ENCODE measurements at regions not wholly inside any gene's neighbourhood (a gene's known extent, or its start where the extent isn't known, plus 50 kb on each side); places are given as distances from the start of the nearest gene placed in this dataset.

DNA sequence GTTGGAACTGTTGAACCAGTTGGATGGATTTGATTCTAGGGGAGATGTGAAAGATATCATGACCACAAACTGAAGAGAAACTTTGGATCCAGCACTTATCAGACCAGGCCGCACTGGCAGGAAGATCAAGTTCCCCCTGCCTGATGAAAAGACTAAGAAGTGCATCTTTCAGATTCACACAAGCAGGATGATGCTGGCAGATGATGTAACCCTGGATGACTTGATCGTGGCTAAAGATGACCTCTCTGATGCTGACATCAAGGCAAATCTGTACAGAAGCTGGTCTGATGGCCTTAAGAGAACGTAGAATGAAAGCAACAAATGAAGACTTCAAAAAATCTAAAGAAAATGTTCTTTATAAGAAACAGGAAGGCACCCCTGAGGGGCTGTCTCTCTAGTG is 72.8 kb upstream of the CDYL start:
- H3K9me3 ChIP-seq (ENCODE audit: low read length), result no peaks in the 10 kb centered on the region
- H3K4me3 ChIP-seq (ENCODE audit: low read length), result no peak overlapping the region
- H3K9me2 ChIP-seq (ENCODE audit: insufficient read depth, low read length), result no peaks in the 10 kb centered on the region
- H3K4me2 ChIP-seq (ENCODE audit: low read length), result no peak overlapping the region
- H4K20me1 ChIP-seq (ENCODE audit: insufficient read depth), result no peaks in the 10 kb centered on the region
- no peaks in the 10 kb centered on the region for H3K36me3 ChIP-seq (ENCODE audit: insufficient read depth, low read length)
- H2AFZ ChIP-seq (ENCODE audit: low read depth, low read length), result no peak overlapping the region
- TF ChIP-seq MXI1 (conservative IDR thresholded peaks at IDR 0.05; ENCODE audit: poor library complexity, severe bottlenecking) (no peak), EP300 (conservative IDR thresholded peaks at IDR 0.05; ENCODE audit: poor library complexity, severe bottlenecking) (no peak), TAF1 (IDR thresholded peaks at IDR 0.05; ENCODE audit: low read depth) (no peak), RAD21 (conservative IDR thresholded peaks at IDR 0.05) (no peak), SMC3 (conservative IDR thresholded peaks at IDR 0.05; ENCODE audit: poor library complexity) (no peak), EZH2 (IDR thresholded peaks at IDR 0.05; ENCODE audit: borderline replicate concordance, insufficient read depth, low read length, poor library complexity, severe bottlenecking) (no peak), POLR2AphosphoS5 (IDR thresholded peaks at IDR 0.05) (no peak)
- TF ChIP-seq, protein P1, sequence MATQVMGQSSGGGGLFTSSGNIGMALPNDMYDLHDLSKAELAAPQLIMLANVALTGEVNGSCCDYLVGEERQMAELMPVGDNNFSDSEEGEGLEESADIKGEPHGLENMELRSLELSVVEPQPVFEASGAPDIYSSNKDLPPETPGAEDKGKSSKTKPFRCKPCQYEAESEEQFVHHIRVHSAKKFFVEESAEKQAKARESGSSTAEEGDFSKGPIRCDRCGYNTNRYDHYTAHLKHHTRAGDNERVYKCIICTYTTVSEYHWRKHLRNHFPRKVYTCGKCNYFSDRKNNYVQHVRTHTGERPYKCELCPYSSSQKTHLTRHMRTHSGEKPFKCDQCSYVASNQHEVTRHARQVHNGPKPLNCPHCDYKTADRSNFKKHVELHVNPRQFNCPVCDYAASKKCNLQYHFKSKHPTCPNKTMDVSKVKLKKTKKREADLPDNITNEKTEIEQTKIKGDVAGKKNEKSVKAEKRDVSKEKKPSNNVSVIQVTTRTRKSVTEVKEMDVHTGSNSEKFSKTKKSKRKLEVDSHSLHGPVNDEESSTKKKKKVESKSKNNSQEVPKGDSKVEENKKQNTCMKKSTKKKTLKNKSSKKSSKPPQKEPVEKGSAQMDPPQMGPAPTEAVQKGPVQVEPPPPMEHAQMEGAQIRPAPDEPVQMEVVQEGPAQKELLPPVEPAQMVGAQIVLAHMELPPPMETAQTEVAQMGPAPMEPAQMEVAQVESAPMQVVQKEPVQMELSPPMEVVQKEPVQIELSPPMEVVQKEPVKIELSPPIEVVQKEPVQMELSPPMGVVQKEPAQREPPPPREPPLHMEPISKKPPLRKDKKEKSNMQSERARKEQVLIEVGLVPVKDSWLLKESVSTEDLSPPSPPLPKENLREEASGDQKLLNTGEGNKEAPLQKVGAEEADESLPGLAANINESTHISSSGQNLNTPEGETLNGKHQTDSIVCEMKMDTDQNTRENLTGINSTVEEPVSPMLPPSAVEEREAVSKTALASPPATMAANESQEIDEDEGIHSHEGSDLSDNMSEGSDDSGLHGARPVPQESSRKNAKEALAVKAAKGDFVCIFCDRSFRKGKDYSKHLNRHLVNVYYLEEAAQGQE (IDR thresholded peaks at IDR 0.05; ENCODE audit: borderline replicate concordance), result no peak
- TF ChIP-seq, protein P2, sequence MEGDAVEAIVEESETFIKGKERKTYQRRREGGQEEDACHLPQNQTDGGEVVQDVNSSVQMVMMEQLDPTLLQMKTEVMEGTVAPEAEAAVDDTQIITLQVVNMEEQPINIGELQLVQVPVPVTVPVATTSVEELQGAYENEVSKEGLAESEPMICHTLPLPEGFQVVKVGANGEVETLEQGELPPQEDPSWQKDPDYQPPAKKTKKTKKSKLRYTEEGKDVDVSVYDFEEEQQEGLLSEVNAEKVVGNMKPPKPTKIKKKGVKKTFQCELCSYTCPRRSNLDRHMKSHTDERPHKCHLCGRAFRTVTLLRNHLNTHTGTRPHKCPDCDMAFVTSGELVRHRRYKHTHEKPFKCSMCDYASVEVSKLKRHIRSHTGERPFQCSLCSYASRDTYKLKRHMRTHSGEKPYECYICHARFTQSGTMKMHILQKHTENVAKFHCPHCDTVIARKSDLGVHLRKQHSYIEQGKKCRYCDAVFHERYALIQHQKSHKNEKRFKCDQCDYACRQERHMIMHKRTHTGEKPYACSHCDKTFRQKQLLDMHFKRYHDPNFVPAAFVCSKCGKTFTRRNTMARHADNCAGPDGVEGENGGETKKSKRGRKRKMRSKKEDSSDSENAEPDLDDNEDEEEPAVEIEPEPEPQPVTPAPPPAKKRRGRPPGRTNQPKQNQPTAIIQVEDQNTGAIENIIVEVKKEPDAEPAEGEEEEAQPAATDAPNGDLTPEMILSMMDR (IDR thresholded peaks at IDR 0.05; ENCODE audit: poor library complexity, severe bottlenecking), result no peak
- H3K27me3 ChIP-seq (ENCODE audit: insufficient read depth, low read depth, low read length), result no peaks in the 10 kb centered on the region
- H3K9ac ChIP-seq (ENCODE audit: low read length), result no peak overlapping the region
- H3K79me2 ChIP-seq (replicated peaks; ENCODE audit: insufficient read depth, low read length), result no peaks in the 10 kb centered on the region
- H3K27ac ChIP-seq (ENCODE audit: low read length), result no peak overlapping the region
- no peaks in the 10 kb centered on the region for H3F3A ChIP-seq (ENCODE audit: insufficient read depth, low read length, poor library complexity, severe bottlenecking)

DNA sequence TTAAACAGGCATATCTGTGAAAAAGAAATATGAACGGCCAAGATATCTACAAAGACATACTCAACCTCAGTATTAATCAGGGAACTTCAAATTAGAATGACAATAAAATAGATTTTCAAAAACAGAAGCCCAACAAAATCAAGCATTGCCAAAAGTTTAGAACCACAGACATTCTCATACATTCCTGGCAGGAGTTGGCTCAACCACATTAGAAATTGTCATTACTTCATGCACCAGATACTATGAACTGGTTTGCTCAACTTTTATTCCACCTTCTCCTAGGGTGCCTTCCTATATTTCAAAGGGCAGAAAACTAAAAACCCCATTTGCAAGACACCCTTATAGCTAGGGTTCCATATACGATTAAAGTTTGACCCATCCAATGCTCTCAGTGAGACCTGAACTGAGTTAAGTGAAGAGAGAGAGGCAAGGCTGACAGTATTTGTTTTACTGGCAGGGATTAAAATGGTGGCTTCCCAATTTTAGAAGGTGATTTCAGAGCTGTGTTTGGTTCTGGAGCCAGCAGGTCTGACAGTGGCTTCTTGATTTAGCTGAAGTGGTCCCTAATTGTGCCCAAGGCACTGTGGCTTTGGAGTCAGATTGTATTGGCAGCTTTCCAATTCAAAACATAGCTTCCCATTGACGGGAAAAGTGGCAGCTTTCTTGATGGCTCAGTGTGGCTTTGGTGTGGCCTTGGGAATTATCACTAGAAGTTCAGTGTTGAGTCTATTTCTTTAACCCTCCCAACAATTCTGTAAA is 77.1 kb upstream of the CDYL start:
- no peaks in the 10 kb centered on the region for H3K9me2 ChIP-seq (ENCODE audit: insufficient read depth, low read length)
- H3K4me2 ChIP-seq (ENCODE audit: low read length), result no peak overlapping the region
- H3K27ac ChIP-seq (ENCODE audit: low read length), result no peak overlapping the region
- H4K20me1 ChIP-seq (ENCODE audit: insufficient read depth), result no peaks in the 10 kb centered on the region
- no peak overlapping the region for H2AFZ ChIP-seq (ENCODE audit: low read depth, low read length)
- no peaks in the 10 kb centered on the region for H3K9me3 ChIP-seq (ENCODE audit: low read length)
- no peak overlapping the region for H3K9ac ChIP-seq (ENCODE audit: low read length)
- no peaks in the 10 kb centered on the region for H3K79me2 ChIP-seq (replicated peaks; ENCODE audit: insufficient read depth, low read length)
- TF ChIP-seq EZH2 (IDR thresholded peaks at IDR 0.05; ENCODE audit: borderline replicate concordance, insufficient read depth, low read length, poor library complexity, severe bottlenecking), result no peak
- TF ChIP-seq EP300 (conservative IDR thresholded peaks at IDR 0.05; ENCODE audit: poor library complexity, severe bottlenecking), result no peak
- no peak for TF ChIP-seq MXI1 (conservative IDR thresholded peaks at IDR 0.05; ENCODE audit: poor library complexity, severe bottlenecking)
- no peak for TF ChIP-seq TAF1 (IDR thresholded peaks at IDR 0.05; ENCODE audit: low read depth)
- TF ChIP-seq, protein P1 (IDR thresholded peaks at IDR 0.05; ENCODE audit: borderline replicate concordance), result no peak
- no peak for TF ChIP-seq SMC3 (conservative IDR thresholded peaks at IDR 0.05; ENCODE audit: poor library complexity)
- TF ChIP-seq, protein P2 (IDR thresholded peaks at IDR 0.05; ENCODE audit: poor library complexity, severe bottlenecking), result no peak
- no peak for TF ChIP-seq POLR2AphosphoS5 (IDR thresholded peaks at IDR 0.05)
- no peak for TF ChIP-seq RAD21 (conservative IDR thresholded peaks at IDR 0.05)
- no peaks in the 10 kb centered on the region for H3K36me3 ChIP-seq (ENCODE audit: insufficient read depth, low read length)
- no peak overlapping the region for H3K4me3 ChIP-seq (ENCODE audit: low read length)
- H3F3A ChIP-seq (ENCODE audit: insufficient read depth, low read length, poor library complexity, severe bottlenecking), result no peaks in the 10 kb centered on the region
- no peaks in the 10 kb centered on the region for H3K27me3 ChIP-seq (ENCODE audit: insufficient read depth, low read depth, low read length)
